ENCODE measurements at regions not wholly inside any gene's neighbourhood (a gene's known extent, or its start where the extent isn't known, plus 50 kb on each side); places are given as distances from the start of the nearest gene placed in this dataset.
A peak's percentile ranks its signal among the peaks of the same experiment; 100 is the strongest.

- Histone ChIP-seq H3K36me3 (no peaks in the 10 kb centered on the region), H3K4me3 (peak overlapping the region; percentile 58), H3K27ac (no peak overlapping the region), H3K79me2 (ENCODE audit: low read depth) (no peaks in the 10 kb centered on the region), H3K27me3 (peaks cover 15% of the 10 kb centered on the region), H3K4me1 (peaks cover 27% of the 10 kb centered on the region), H3K4me2 (peak overlapping the region; percentile 90), H4K20me1 (ENCODE audit: low read depth) (no peaks in the 10 kb centered on the region), H2AFZ (replicated peaks) (peak overlapping the region; percentile 38), H3F3A (ENCODE audit: low read depth) (peaks cover 33% of the 10 kb centered on the region), H3K9me3 (ENCODE audit: low read depth) (no peaks in the 10 kb centered on the region), H3K9ac (no peak overlapping the region)
- Mint-ChIP-seq H3K27me3 (ENCODE audit: insufficient read depth, low read depth) (peaks cover 73% of the 10 kb centered on the region), H3K27ac (no peak overlapping the region), H3K4me1 (peaks cover 30% of the 10 kb centered on the region), H3K4me3 (peak overlapping the region; percentile 77), H3K36me3 (no peaks in the 10 kb centered on the region), H3K9me3 (peaks cover 4% of the 10 kb centered on the region)
- TF ChIP-seq EZH2phosphoT487 (IDR thresholded peaks at IDR 0.05) (no peak), EZH2 (IDR thresholded peaks at IDR 0.05) (no peak), CTCF (IDR thresholded peaks at IDR 0.05) (no peak)
- DNase-seq (ENCODE audit: low spot score) = no peak
These were observed 67.6 kb downstream of the HES1 start for GRCh38 chr3:194203482-194204041.

- Mint-ChIP-seq H3K27ac (peak overlapping the region; percentile 47), H3K4me3 (peak overlapping the region; percentile 81), H3K9me3 (peaks cover 4% of the 10 kb centered on the region), H3K36me3 (no peaks in the 10 kb centered on the region), H3K4me1 (peaks cover 30% of the 10 kb centered on the region), H3K27me3 (ENCODE audit: insufficient read depth, low read depth) (peaks cover 69% of the 10 kb centered on the region)
- peak overlapping the region; percentile 90 for H3K4me2 ChIP-seq
- H3K4me3 ChIP-seq = peak overlapping the region; percentile 58
- H3K27ac ChIP-seq = no peak overlapping the region
- H3K27me3 ChIP-seq = peaks cover 15% of the 10 kb centered on the region
- peak overlapping the region; percentile 38 for H2AFZ ChIP-seq (replicated peaks)
- DNase-seq (ENCODE audit: low spot score) = peak; percentile 82
- no peaks in the 10 kb centered on the region for H4K20me1 ChIP-seq (ENCODE audit: low read depth)
- peaks cover 33% of the 10 kb centered on the region for H3F3A ChIP-seq (ENCODE audit: low read depth)
- TF ChIP-seq CTCF (IDR thresholded peaks at IDR 0.05) (peak; percentile 15), EZH2 (IDR thresholded peaks at IDR 0.05) (peak; percentile 38), EZH2phosphoT487 (IDR thresholded peaks at IDR 0.05) (no peak)
- no peak overlapping the region for H3K9ac ChIP-seq
- H3K4me1 ChIP-seq = peaks cover 27% of the 10 kb centered on the region
- H3K79me2 ChIP-seq (ENCODE audit: low read depth) = no peaks in the 10 kb centered on the region
- H3K9me3 ChIP-seq (ENCODE audit: low read depth) = no peaks in the 10 kb centered on the region
- H3K36me3 ChIP-seq = no peaks in the 10 kb centered on the region
These were observed 68.4 kb downstream of the HES1 start for GRCh38 chr3:194204042-194204987.

- no peaks in the 10 kb centered on the region for H3K36me3 ChIP-seq
- Mint-ChIP-seq H3K4me1 (peaks cover 34% of the 10 kb centered on the region), H3K27ac (peak overlapping the region; percentile 55), H3K36me3 (no peaks in the 10 kb centered on the region), H3K27me3 (ENCODE audit: insufficient read depth, low read depth) (peaks cover 63% of the 10 kb centered on the region), H3K9me3 (peaks cover 4% of the 10 kb centered on the region), H3K4me3 (peak overlapping the region; percentile 60)
- H3K27ac ChIP-seq = no peak overlapping the region
- no peak overlapping the region for H3K4me3 ChIP-seq
- H3F3A ChIP-seq (ENCODE audit: low read depth) = peaks cover 33% of the 10 kb centered on the region
- no peak overlapping the region for H3K9ac ChIP-seq
- no peaks in the 10 kb centered on the region for H4K20me1 ChIP-seq (ENCODE audit: low read depth)
- H3K4me1 ChIP-seq = peaks cover 32% of the 10 kb centered on the region
- peak overlapping the region; percentile 48 for H3K4me2 ChIP-seq
- H3K27me3 ChIP-seq = peaks cover 15% of the 10 kb centered on the region
- TF ChIP-seq EZH2phosphoT487 (IDR thresholded peaks at IDR 0.05) (no peak), CTCF (IDR thresholded peaks at IDR 0.05) (no peak)
- no peak for DNase-seq (ENCODE audit: low spot score)
- no peaks in the 10 kb centered on the region for H3K9me3 ChIP-seq (ENCODE audit: low read depth)
- peak overlapping the region; percentile 60 for H2AFZ ChIP-seq (replicated peaks)
- H3K79me2 ChIP-seq (ENCODE audit: low read depth) = no peaks in the 10 kb centered on the region
These were observed 69.8 kb downstream of the HES1 start for GRCh38 chr3:194205675-194206133.

Measured in neural progenitor cell (in vitro differentiated cells).